NT2/D1 (cell line): ENCODE measurements at regions not wholly inside any gene's neighbourhood (a gene's known extent, or its start where the extent isn't known, plus 50 kb on each side); places are given as distances from the start of the nearest gene placed in this dataset.
"Not testable (repeated sequence)": the region's sequence is repeated elsewhere in the genome, so short reads cannot be mapped to it uniquely, and the experiment has no call there.

Experiments used
- SUZ12 ChIP-seq: IDR thresholded peaks from 2 replicates; pipeline ENCODE4 v1.6.1; 2011; ENCODE audit not compliant: insufficient read length, insufficient read depth; ENCODE audit errors: extremely low read depth
- YY1 ChIP-seq: IDR thresholded peaks from 2 replicates; pipeline ENCODE4 v1.6.1; 2011; ENCODE audit not compliant: insufficient read length, insufficient read depth
- ZNF274 ChIP-seq: IDR thresholded peaks from 2 replicates; pipeline ENCODE4 v1.6.1; 2011; ENCODE audit warnings: mild to moderate bottlenecking, low read depth, low read length

GRCh38 chr13:100948937-100949336, 274.3 kb upstream of the TMTC4 start:
- not testable (repeated sequence) for TF ChIP-seq YY1, ZNF274, SUZ12
